ENCODE measurements at regions not wholly inside any gene's neighbourhood (a gene's known extent, or its start where the extent isn't known, plus 50 kb on each side); places are given as distances from the start of the nearest gene placed in this dataset.

- no peak for TF ChIP-seq CTCF (IDR thresholded peaks at IDR 0.05; ENCODE audit: insufficient read depth, low read length, poor library complexity, severe bottlenecking)
- no peak for TF ChIP-seq EZH2phosphoT487 (conservative IDR thresholded peaks at IDR 0.05; ENCODE audit: low read length)
Measured at GRCh38 chr5:77139001-77139400, 51.9 kb upstream of the ZBED3 start.
